CD4-positive, CD25-positive, alpha-beta regulatory T cell (primary cell): ENCODE measurements at regions not wholly inside any gene's neighbourhood (a gene's known extent, or its start where the extent isn't known, plus 50 kb on each side); places are given as distances from the start of the nearest gene placed in this dataset.

Experiments
- ATAC-seq, 2 donors: fragments of 150-1000 bp; cut with Tn5 transposase; one replicate each; pipeline ENCODE4 v1.10.0; 2021; ENCODE audit warnings: low read depth in 2 of 2, moderate number of reproducible peaks in 2 of 2, moderate library complexity in 1 of 2
- DNase-seq, 3 donors: peaks; one replicate each; pipeline versions ENCODE4 v3.0.0 to v3.0.0-alpha.2; 2012 to 2022; ENCODE audit warnings: mixed read lengths in 1 of 3
- H3K27ac ChIP-seq: one replicate; pipeline ENCODE4 v1.7.0; 2013; ENCODE audit warnings: mild to moderate bottlenecking, low read length; ENCODE audit not compliant: insufficient read depth, poor library complexity, severe bottlenecking
- H3K27me3 ChIP-seq: one replicate; pipeline ENCODE4 v1.7.0; 2013; ENCODE audit warnings: low read length; ENCODE audit not compliant: control insufficient read depth, insufficient read depth
- H3K36me3 ChIP-seq: one replicate; pipeline ENCODE4 v1.7.0; 2013; ENCODE audit warnings: mild to moderate bottlenecking, low read length, moderate library complexity; ENCODE audit not compliant: control insufficient read depth, insufficient read depth
- H3K4me1 ChIP-seq: 2 replicates; pipeline ENCODE4 v1.7.0; 2013; ENCODE audit warnings: mild to moderate bottlenecking, low read length; ENCODE audit not compliant: insufficient read depth, control insufficient read depth, poor library complexity, severe bottlenecking
- H3K4me3 ChIP-seq: one replicate; pipeline ENCODE4 v1.7.0; 2013; ENCODE audit warnings: low read depth, mild to moderate bottlenecking, low read length, moderate library complexity
- H3K9me3 ChIP-seq, 2 experiments: 1 replicate in 1 of 2; 2 replicates in 1 of 2; pipeline ENCODE4 v1.7.0; 2013; ENCODE audit warnings: low read length in 2 of 2, mild to moderate bottlenecking in 1 of 2, moderate library complexity in 1 of 2; ENCODE audit not compliant: control insufficient read depth in 2 of 2
- H3K27ac Mint-ChIP-seq, 3 donors: one replicate each; pipeline ENCODE4 v1.8.0; 2020 to 2022; ENCODE audit warnings: mild to moderate bottlenecking in 3 of 3, mixed read lengths in 3 of 3, moderate library complexity in 2 of 3
- H3K27me3 Mint-ChIP-seq: one replicate; pipeline ENCODE4 v1.8.0; 2022; ENCODE audit warnings: mild to moderate bottlenecking, mixed read lengths
- H3K36me3 Mint-ChIP-seq: one replicate; pipeline ENCODE4 v1.8.0; 2020; ENCODE audit warnings: mixed read lengths
- H3K4me1 Mint-ChIP-seq, 4 donors: one replicate each; pipeline ENCODE4 v1.8.0; 2020 to 2022; ENCODE audit warnings: mixed read lengths in 4 of 4, mild to moderate bottlenecking in 1 of 4
- H3K4me3 Mint-ChIP-seq, 4 donors: one replicate each; pipeline ENCODE4 v1.8.0; 2020 to 2022; ENCODE audit warnings: mild to moderate bottlenecking in 4 of 4, mixed read lengths in 4 of 4, moderate library complexity in 3 of 4
- H3K9me3 Mint-ChIP-seq, 7 donors: one replicate each; pipeline ENCODE4 v1.8.0; 2020 to 2022; ENCODE audit warnings: mixed read lengths in 7 of 7, mild to moderate bottlenecking in 3 of 7, moderate library complexity in 2 of 7

DNA sequence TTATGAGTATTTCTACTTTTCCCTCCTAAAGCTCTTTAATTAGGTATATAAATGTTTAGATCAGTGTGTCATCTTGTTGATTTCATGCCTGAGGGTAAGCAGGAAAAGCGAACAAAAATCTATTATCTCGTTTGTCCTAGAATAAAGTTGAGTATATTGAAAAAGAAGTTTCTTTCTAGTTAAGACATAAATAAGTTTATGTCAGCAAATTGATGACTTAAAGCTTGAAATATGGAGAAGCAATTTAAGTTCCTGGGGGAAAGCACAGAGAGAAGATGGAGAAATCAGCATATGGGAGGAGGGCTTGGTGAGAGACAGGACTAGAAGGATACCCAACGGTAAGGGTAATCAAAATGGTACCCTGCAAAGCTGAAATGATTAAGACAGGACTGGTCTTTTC lies 813.4 kb downstream of the MTRR start:
- H3K36me3 ChIP-seq = no peaks in the 10 kb centered on the region
- H3K27me3 ChIP-seq = no peaks in the 10 kb centered on the region
- no peaks in the 10 kb centered on the region for H3K4me1 Mint-ChIP-seq
- no peak overlapping the region for H3K27ac ChIP-seq
- H3K4me3 Mint-ChIP-seq = no peak overlapping the region
- no peak for ATAC-seq
- no peak overlapping the region for H3K27ac Mint-ChIP-seq
- no peaks in the 10 kb centered on the region for H3K9me3 ChIP-seq
- no peak overlapping the region for H3K4me3 ChIP-seq
- no peak for DNase-seq
- peaks cover 0 to 6% (median 3%) of the 10 kb centered on the region in 7 donors for H3K9me3 Mint-ChIP-seq
- no peaks in the 10 kb centered on the region for H3K27me3 Mint-ChIP-seq
- H3K4me1 ChIP-seq = no peaks in the 10 kb centered on the region
- H3K36me3 Mint-ChIP-seq = no peaks in the 10 kb centered on the region

DNA sequence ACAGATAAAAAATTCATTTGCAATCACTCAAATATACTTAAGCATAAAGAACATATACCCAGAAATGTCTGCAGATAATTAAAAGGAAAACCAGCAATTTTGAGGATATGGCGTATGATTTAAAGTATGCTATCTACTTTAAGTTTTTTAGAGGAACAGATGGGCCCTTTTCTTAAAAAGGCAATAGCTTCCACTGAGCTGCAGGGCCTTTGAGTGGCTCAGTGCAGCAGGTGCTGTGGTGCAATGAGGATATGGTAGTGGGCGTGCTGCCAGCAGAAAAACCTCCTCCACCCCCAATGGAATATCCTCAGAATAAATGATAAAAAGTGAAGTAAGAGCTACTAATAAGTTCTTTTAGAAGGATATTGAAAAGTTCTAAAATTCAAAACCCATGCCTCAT lies 814.5 kb downstream of the MTRR start:
- H3K4me1 ChIP-seq = no peaks in the 10 kb centered on the region
- Mint-ChIP-seq H3K27ac (no peak overlapping the region), H3K9me3 (peaks cover 0 to 5% (median 1%) of the 10 kb centered on the region in 7 donors), H3K4me3 (no peak overlapping the region), H3K36me3 (no peaks in the 10 kb centered on the region), H3K27me3 (no peaks in the 10 kb centered on the region), H3K4me1 (no peaks in the 10 kb centered on the region)
- no peak overlapping the region for H3K27ac ChIP-seq
- no peaks in the 10 kb centered on the region for H3K27me3 ChIP-seq
- no peaks in the 10 kb centered on the region for H3K36me3 ChIP-seq
- no peak for DNase-seq
- H3K9me3 ChIP-seq = no peaks in the 10 kb centered on the region
- no peak for ATAC-seq
- H3K4me3 ChIP-seq = no peak overlapping the region

DNA sequence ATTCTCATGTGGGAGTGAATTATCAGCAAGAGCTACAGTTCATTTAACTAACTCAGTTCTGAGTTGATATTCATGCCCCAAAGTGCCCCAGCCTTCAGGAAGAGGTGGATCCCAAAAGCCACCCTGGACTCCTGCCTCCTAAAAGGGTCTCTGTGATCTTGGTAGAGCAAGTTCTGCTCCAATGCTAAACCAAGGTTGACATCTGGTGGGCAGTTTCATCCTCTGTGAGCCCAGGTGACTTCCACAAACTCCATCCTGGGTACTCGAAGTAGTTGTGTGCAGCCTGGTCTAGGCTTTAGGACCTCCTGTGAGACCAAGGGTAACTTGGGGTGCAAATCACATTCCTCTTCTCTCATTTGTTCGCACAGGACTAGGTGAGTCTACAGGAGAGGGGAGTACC lies 816.8 kb downstream of the MTRR start:
- peaks cover 0 to 8% (median 1%) of the 10 kb centered on the region in 7 donors for H3K9me3 Mint-ChIP-seq
- no peak overlapping the region for H3K4me3 ChIP-seq
- H3K27ac Mint-ChIP-seq = no peak overlapping the region
- no peaks in the 10 kb centered on the region for H3K27me3 Mint-ChIP-seq
- H3K36me3 Mint-ChIP-seq = no peaks in the 10 kb centered on the region
- H3K27me3 ChIP-seq = no peaks in the 10 kb centered on the region
- no peaks in the 10 kb centered on the region for H3K4me1 ChIP-seq
- ATAC-seq (no peak), DNase-seq (no peak)
- no peaks in the 10 kb centered on the region for H3K4me1 Mint-ChIP-seq
- no peaks in the 10 kb centered on the region for H3K9me3 ChIP-seq
- H3K27ac ChIP-seq = no peak overlapping the region
- H3K4me3 Mint-ChIP-seq = no peak overlapping the region
- H3K36me3 ChIP-seq = no peaks in the 10 kb centered on the region

DNA sequence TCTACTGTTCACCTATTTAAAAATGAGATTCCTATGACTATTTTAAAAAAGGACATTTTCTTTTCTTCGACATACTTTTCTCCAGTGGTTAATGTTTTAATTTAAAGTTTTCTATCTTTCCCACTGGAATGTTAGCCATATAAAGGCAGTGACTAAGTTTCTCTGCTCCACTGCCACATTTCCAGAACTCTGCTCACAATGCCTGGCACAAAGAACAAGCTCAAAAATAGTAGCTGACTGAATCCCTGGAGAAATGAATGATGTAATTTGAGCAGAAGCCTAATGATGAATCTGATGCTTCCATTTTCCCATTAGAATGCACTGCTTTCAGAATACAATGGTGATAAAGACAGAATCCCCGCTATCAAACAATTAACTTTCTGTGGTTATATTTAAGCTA lies 817.8 kb downstream of the MTRR start:
- Mint-ChIP-seq H3K27ac (no peak overlapping the region), H3K36me3 (no peaks in the 10 kb centered on the region), H3K4me3 (no peak overlapping the region), H3K4me1 (no peaks in the 10 kb centered on the region), H3K9me3 (peaks cover 0 to 8% (median 1%) of the 10 kb centered on the region in 7 donors), H3K27me3 (no peaks in the 10 kb centered on the region)
- Histone ChIP-seq H3K36me3 (no peaks in the 10 kb centered on the region), H3K9me3 (no peaks in the 10 kb centered on the region), H3K4me1 (no peaks in the 10 kb centered on the region), H3K4me3 (no peak overlapping the region), H3K27me3 (no peaks in the 10 kb centered on the region), H3K27ac (no peak overlapping the region)
- ATAC-seq (no peak), DNase-seq (no peak)

DNA sequence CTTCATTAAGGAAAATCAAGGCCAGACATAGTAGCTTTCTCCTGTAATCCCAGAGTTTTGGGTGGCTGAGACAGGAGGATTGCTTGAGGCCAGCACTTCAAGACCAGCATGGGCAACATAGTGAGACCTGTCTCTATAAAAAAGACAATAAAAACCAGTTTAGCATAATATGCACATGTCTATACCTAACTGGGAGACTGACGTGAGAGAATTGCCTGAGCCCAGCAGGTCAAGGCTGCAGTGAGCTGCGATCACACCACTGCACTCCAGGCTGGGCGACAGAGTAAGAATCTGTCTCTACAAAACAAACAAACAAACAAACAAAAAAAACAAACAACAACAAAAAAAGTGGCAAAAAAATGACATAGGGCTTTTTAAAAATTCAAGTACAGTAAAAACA lies 820.8 kb downstream of the MTRR start:
- H3K27ac ChIP-seq = no peak overlapping the region
- Mint-ChIP-seq H3K27me3 (no peaks in the 10 kb centered on the region), H3K4me3 (no peak overlapping the region), H3K27ac (no peak overlapping the region), H3K36me3 (no peaks in the 10 kb centered on the region), H3K9me3 (peaks cover 0 to 8% (median 3%) of the 10 kb centered on the region in 7 donors), H3K4me1 (no peaks in the 10 kb centered on the region)
- no peaks in the 10 kb centered on the region for H3K9me3 ChIP-seq
- no peak overlapping the region for H3K4me3 ChIP-seq
- no peaks in the 10 kb centered on the region for H3K36me3 ChIP-seq
- ATAC-seq = no peak
- no peaks in the 10 kb centered on the region for H3K4me1 ChIP-seq
- DNase-seq = no peak
- no peaks in the 10 kb centered on the region for H3K27me3 ChIP-seq

DNA sequence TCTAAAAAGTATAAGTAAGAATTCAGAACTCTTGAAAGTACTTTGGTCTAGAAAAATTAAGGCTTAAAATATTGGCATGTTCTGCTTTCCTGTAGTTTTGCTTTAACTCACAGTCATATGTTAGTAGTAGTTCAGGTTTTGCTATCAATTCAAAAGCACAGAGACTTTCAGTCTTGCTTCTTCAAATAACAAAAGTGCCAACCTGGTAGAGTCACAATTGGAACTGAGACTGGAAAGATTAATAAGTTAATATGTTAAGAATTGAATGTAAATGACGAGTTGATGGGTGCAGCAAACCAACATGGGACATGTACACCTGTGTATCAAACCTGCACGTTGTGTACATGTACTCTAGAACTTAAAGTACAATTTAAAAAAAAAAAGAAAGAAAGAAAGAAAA lies 822.3 kb downstream of the MTRR start:
- Histone ChIP-seq H3K4me1 (no peaks in the 10 kb centered on the region), H3K27me3 (no peaks in the 10 kb centered on the region), H3K4me3 (no peak overlapping the region), H3K27ac (no peak overlapping the region), H3K36me3 (no peaks in the 10 kb centered on the region), H3K9me3 (no peaks in the 10 kb centered on the region)
- Mint-ChIP-seq H3K27ac (no peak overlapping the region), H3K4me3 (no peak overlapping the region), H3K4me1 (no peaks in the 10 kb centered on the region), H3K36me3 (no peaks in the 10 kb centered on the region), H3K9me3 (peaks cover 0 to 16% (median 3%) of the 10 kb centered on the region in 7 donors), H3K27me3 (no peaks in the 10 kb centered on the region)
- DNase-seq (no peak), ATAC-seq (no peak)

DNA sequence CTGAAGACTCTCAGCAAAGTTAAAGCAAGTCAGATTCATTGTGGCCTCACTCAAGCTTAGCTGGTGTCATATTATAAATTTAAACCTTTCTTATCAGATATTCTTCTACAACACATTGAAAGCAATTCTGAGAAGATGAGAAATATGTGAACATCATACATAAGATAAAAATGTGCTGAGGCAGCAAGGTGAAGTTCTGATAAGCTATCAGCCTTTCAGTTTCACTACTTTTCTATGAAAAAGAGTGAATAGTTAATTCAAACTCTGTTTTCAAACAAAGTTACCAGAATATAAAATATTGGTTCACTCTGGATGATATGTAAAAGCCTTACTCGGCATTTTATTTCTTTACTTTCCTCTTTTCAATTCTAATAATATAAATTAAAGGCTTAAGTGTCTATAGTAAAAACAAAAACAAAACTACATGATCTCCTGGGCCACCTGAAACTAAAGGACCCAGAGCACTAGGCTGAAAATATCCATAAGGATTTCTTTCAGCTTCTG lies 824.4 kb downstream of the MTRR start:
- no peaks in the 10 kb centered on the region for H3K9me3 ChIP-seq
- H3K27me3 ChIP-seq = no peaks in the 10 kb centered on the region
- no peak overlapping the region for H3K4me3 ChIP-seq
- Mint-ChIP-seq H3K27ac (no peak overlapping the region), H3K27me3 (no peaks in the 10 kb centered on the region), H3K9me3 (peaks cover 0 to 16% (median 2%) of the 10 kb centered on the region in 7 donors), H3K4me1 (no peaks in the 10 kb centered on the region), H3K4me3 (no peak overlapping the region), H3K36me3 (no peaks in the 10 kb centered on the region)
- DNase-seq (no peak), ATAC-seq (no peak)
- no peaks in the 10 kb centered on the region for H3K36me3 ChIP-seq
- H3K27ac ChIP-seq = no peak overlapping the region
- H3K4me1 ChIP-seq = no peaks in the 10 kb centered on the region

DNA sequence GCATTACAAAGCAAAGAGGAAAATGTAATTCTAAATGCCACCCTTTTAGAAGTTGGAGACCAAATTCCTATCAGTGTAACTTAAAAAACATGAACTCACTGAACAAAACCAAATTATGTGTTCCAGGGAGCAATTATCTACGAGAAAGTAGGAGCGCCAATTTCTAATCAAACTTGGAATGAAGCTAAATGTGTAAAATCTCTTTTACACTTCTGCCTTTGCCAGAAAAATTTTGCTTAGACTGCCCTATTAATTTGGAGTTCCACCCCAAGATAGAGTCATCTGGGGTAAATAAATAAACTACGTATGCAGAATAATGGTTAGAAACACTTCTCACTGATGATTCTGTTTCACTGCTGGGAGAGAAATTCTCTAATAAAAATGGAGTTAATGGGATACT lies 825.6 kb downstream of the MTRR start:
- Histone ChIP-seq H3K27me3 (no peaks in the 10 kb centered on the region), H3K4me3 (no peak overlapping the region), H3K9me3 (no peaks in the 10 kb centered on the region), H3K4me1 (no peaks in the 10 kb centered on the region), H3K27ac (no peak overlapping the region), H3K36me3 (no peaks in the 10 kb centered on the region)
- Mint-ChIP-seq H3K27me3 (no peaks in the 10 kb centered on the region), H3K9me3 (peaks cover 0 to 16% (median 2%) of the 10 kb centered on the region in 7 donors), H3K4me3 (no peak overlapping the region), H3K36me3 (no peaks in the 10 kb centered on the region), H3K27ac (no peak overlapping the region), H3K4me1 (no peaks in the 10 kb centered on the region)
- no peak for DNase-seq
- no peak for ATAC-seq
